ENCODE measurements at regions not wholly inside any gene's neighbourhood (a gene's known extent, or its start where the extent isn't known, plus 50 kb on each side); places are given as distances from the start of the nearest gene placed in this dataset.
"Not testable (repeated sequence)": the region's sequence is repeated elsewhere in the genome, so short reads cannot be mapped to it uniquely, and the experiment has no call there.

DNA sequence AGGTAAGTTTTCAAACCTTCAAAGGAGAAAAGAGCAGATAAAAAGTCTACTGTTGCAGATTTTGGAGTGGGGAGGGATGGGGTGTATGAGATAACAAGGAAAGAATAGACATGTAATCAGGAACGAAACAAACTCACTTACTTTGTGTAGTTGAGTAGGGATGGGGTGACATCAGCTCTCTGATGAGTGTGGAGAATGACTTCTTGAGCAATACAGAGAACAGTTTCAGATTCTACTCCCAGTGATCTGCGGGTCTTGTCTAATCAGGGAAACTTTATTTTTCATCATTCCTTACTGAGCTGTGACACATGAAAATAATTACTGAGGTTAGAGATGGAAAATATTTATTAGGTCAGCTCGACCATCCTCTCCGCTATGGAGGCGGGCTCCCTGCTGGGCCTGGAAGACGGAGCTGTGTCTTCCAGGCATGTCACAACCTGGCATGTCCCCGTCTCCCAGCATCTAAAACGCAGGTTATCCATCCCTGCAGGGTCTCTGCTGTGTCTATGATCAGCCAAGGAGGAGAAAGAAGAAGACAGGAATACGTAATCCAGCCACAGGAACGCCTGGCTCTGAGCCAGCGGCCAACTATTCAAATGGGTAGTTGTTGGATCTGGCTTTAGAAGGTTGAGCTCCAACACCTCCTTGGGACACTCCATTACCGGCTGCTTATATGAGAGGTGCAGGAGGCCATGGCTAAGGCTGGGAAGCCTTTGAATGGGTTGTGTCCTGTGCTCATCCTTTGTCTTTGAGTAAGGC, 99.0 kb upstream of the SATB2 start:
- no peak overlapping the region for H3K4me3 ChIP-seq (ENCODE audit: low read depth, low read length)
- DNase-seq (ENCODE audit: low read depth): no peak
- TF ChIP-seq, protein P1, sequence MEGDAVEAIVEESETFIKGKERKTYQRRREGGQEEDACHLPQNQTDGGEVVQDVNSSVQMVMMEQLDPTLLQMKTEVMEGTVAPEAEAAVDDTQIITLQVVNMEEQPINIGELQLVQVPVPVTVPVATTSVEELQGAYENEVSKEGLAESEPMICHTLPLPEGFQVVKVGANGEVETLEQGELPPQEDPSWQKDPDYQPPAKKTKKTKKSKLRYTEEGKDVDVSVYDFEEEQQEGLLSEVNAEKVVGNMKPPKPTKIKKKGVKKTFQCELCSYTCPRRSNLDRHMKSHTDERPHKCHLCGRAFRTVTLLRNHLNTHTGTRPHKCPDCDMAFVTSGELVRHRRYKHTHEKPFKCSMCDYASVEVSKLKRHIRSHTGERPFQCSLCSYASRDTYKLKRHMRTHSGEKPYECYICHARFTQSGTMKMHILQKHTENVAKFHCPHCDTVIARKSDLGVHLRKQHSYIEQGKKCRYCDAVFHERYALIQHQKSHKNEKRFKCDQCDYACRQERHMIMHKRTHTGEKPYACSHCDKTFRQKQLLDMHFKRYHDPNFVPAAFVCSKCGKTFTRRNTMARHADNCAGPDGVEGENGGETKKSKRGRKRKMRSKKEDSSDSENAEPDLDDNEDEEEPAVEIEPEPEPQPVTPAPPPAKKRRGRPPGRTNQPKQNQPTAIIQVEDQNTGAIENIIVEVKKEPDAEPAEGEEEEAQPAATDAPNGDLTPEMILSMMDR (conservative IDR thresholded peaks at IDR 0.05; ENCODE audit: low read depth, low read length): no peak

DNA sequence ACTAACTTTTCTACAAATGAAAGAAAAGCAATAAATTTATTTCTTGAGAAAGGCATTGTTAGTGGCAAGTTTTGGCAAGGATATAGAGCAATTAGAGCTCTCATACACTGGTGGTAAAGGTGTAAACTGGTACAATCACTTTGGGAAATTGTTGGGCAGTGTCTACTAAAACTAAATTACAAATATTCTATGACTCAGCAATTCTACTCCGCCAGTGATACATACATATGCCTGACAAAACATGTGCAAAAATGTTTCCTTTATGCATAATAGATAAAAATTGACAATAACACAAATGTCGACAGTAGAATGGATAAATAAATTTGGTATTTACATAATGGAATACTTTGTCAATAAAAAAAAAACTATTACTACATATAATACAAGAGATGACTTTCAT, 96.3 kb upstream of the SATB2 start:
- TF ChIP-seq, protein P1 (conservative IDR thresholded peaks at IDR 0.05; ENCODE audit: low read depth, low read length): no peak
- H3K4me3 ChIP-seq (ENCODE audit: low read depth, low read length): no peak overlapping the region
- DNase-seq (ENCODE audit: low read depth): no peak

DNA sequence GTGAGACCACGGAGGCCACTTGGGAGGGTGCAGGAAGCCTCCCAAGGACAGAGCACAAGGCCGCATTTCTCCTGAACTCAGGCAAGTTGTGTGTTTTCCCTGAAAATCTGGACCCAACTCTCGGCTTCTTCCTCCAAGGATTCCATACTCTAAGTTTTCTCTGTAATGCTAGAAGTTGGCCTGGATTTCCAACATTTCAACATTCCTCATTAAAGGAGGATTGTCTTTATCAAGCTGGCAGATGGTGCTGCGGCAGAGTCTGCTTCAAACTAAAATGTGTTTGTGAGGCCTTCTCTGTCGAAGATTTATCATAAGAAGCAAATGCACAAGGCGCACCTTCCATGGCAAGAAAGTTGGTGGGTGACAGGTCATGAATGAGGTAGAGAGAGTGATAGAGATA, 94.4 kb upstream of the SATB2 start:
- DNase-seq (ENCODE audit: low read depth): no peak
- TF ChIP-seq, protein P1 (conservative IDR thresholded peaks at IDR 0.05; ENCODE audit: low read depth, low read length): no peak
- H3K4me3 ChIP-seq (ENCODE audit: low read depth, low read length): no peak overlapping the region

DNA sequence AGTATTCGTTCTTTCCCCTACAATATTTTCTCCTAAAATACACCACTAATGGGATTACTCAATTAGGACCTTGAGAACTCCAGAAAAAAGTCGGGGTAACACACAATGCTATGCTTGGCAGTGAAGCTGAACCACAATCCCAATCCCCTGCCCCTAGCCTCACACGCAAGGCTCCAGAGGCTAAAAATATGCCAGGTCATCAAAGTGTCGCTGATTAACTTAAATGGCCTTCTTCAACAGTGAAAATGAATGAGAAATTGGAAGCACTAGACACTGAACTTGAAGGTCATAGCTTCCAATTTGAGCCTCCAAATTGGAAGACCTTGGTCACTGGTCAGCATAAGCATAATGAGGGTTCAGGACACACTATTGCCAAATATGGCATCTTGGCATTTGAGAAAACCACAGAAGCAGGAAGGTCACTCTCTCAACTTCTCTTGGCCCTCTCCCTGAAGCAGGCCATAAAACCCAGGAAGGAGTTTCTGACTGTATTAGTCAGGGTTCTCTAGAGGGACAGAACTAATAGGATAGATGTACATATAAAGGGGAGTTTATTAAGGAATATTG, 86.0 kb upstream of the SATB2 start:
- TF ChIP-seq, protein P1 (conservative IDR thresholded peaks at IDR 0.05; ENCODE audit: low read depth, low read length): no peak
- DNase-seq (ENCODE audit: low read depth): no peak
- no peak overlapping the region for H3K4me3 ChIP-seq (ENCODE audit: low read depth, low read length)

DNA sequence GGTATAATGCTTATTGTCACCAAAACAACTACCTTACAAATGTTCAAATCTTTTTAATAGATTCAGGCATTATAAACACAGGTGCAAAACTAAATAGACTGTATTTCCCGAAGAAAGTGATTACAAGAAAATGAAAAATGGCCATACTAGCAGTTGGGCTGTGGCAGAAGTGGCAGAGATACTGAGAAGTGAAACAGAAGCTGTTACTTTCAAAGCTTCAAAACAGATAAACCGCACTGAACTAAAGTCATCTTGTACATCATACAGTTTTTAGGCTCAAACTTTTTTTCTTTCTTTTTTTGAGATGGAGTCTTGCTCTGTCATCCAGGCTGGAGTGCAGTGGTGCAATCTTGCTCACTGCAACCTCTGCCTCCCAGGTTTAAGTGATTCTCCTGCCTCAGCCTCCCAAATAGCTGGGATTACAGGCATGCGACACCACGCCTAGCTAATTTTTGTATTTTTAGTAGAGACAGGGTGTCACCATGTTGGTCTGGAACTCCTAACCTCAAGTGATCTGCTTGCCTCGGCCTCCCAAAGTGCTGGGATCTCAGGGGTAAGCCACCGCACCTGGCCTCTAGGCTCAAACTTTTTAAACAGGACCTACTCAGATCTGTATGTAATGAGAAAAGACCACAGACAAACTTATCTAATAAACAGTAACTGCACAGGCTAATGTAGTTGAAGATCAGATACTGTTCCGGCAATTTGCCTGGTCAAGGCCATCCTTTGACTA, 77.9 kb upstream of the SATB2 start:
- TF ChIP-seq, protein P1 (conservative IDR thresholded peaks at IDR 0.05; ENCODE audit: low read depth, low read length): no peak
- DNase-seq (ENCODE audit: low read depth): no peak
- no peak overlapping the region for H3K4me3 ChIP-seq (ENCODE audit: low read depth, low read length)

DNA sequence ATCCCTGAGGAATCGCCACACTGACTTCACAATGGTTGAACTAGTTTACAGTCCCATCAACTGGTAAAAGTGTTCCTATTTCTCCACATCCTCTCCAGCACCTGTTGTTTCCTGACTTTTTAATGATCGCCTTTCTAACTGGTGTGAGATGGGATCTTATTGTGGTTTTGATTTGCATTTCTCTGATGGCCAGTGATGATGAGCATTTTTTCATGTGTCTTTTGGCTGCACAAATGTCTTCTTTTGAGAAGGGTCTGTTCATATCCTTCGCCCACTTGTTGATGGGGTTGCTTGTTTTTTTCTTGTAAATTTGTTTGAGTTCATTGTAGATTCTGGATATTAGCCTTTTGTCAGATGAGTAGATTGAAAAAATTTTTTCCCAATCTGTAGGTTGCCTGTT, 76.1 kb upstream of the SATB2 start:
- not testable (repeated sequence) for DNase-seq (ENCODE audit: low read depth); H3K4me3 ChIP-seq (ENCODE audit: low read depth, low read length)

DNA sequence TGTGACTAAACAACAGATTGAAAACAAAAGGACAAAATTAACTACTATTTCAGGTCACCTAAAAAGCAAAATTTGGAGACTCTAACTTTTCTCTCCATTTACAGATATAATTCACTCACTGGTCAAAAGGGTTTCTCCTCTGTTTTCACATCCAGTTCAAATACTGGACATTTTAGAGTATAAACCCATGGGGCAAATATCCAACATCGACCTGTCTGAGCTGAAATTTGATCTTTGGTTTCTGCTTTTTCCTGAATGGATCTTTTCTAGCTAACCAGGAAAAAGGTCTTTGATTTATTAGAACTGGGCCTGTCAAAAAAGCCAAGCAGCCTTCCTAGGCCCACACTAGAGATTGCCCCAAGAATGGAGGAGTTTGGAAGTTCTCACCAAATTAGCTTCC, 69.3 kb upstream of the SATB2 start:
- no peak overlapping the region for H3K4me3 ChIP-seq (ENCODE audit: low read depth, low read length)

More for the DNA sequence above, 69.3 kb upstream of the SATB2 start:
- no peak for DNase-seq (ENCODE audit: low read depth)
- TF ChIP-seq, protein P1 (conservative IDR thresholded peaks at IDR 0.05; ENCODE audit: low read depth, low read length): no peak
